Ectodermal cell (in vitro differentiated cells): ENCODE measurements at regions not wholly inside any gene's neighbourhood (a gene's known extent, or its start where the extent isn't known, plus 50 kb on each side); places are given as distances from the start of the nearest gene placed in this dataset.
"Not testable (repeated sequence)": the region's sequence is repeated elsewhere in the genome, so short reads cannot be mapped to it uniquely, and the experiment has no call there.

Experiments
- H3K27ac ChIP-seq: 2 replicates; pipeline ENCODE4 v1.7.0; 2013; ENCODE audit warnings: mild to moderate bottlenecking, low read depth, low read length; ENCODE audit not compliant: insufficient read depth, poor library complexity, severe bottlenecking
- H3K27me3 ChIP-seq: 2 replicates; pipeline ENCODE4 v1.7.0; 2013; ENCODE audit warnings: mild to moderate bottlenecking, low read length; ENCODE audit not compliant: insufficient read depth, control insufficient read depth, poor library complexity, severe bottlenecking
- H3K36me3 ChIP-seq: one replicate; pipeline ENCODE4 v1.7.0; 2013; ENCODE audit warnings: low read length; ENCODE audit not compliant: control insufficient read depth, insufficient read depth
- H3K4me1 ChIP-seq: one replicate; pipeline ENCODE4 v1.7.0; 2013; ENCODE audit warnings: low read length; ENCODE audit not compliant: control insufficient read depth, insufficient read depth
- H3K4me3 ChIP-seq: 2 replicates; pipeline ENCODE4 v1.7.0; 2013; ENCODE audit warnings: low read depth, low read length, control low read depth; ENCODE audit not compliant: insufficient read depth
- H3K9me3 ChIP-seq: 2 replicates; pipeline ENCODE4 v1.7.0; 2013; ENCODE audit warnings: mild to moderate bottlenecking, low read length, moderate library complexity; ENCODE audit not compliant: control insufficient read depth
- WGBS, 2 experiments: methylation state at CpG; one replicate each; pipeline ENCODE4 v1.1.7; 2013; ENCODE audit warnings: missing lambda C conversion rate in 2 of 2; 5-methylcytosine and 5-hydroxymethylcytosine counted together

- Histone ChIP-seq H3K9me3 (peaks cover 2% of the 10 kb centered on the region), H3K4me3 (no peak overlapping the region), H3K36me3 (no peaks in the 10 kb centered on the region), H3K27ac (no peak overlapping the region), H3K27me3 (no peaks in the 10 kb centered on the region), H3K4me1 (no peaks in the 10 kb centered on the region)
- WGBS, 2 experiments = 84 to 92% methylated on average over 1 to 2 of the region's 2 CpGs
Measured at GRCh38 chr10:109765838-109766237, 157.5 kb downstream of the XPNPEP1 start.

DNA sequence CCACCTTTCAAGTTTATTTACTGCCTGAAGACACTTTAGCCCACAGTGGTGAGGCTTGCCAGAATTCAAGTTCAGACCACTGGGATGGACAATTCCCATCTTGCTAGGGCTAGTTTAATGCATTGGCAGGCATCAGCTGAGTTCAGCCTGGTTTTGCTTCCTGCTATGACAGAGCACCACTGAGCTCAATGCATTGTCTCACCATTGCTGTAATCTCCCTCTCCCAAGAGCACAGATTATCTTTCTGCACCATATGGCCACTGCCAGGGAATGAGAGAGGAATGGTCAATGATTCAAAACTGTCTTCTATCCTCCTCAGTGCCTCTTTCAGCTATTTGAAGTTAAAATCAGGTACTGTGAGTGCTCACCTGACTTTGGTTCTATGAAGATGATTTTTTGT, 160.8 kb downstream of the XPNPEP1 start:
- H3K36me3 ChIP-seq = no peaks in the 10 kb centered on the region
- H3K9me3 ChIP-seq = no peaks in the 10 kb centered on the region
- H3K27ac ChIP-seq = no peak overlapping the region
- no peaks in the 10 kb centered on the region for H3K27me3 ChIP-seq
- no peaks in the 10 kb centered on the region for H3K4me1 ChIP-seq
- H3K4me3 ChIP-seq = no peak overlapping the region

DNA sequence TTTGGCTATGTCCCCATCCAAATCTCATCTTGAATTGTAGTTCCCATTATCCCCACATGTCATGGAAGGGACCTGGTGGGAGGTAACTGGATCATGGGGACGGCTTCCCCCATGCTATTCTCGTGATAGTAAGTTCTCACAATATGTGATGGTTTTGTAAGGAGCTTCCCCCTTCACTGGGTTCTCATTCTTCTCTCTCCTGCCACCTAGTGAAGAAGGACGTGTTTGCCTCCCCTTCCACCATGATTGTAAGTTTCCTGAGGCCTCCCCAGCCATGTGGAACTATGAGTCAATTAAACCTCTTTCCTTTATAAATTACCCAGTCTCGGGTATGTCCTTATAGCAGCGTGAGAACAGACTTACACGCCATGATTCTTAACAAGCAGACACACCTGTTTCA, 165.6 kb downstream of the XPNPEP1 start:
- 68 to 76% methylated on average over 6 of the region's 6 CpGs for WGBS, 2 experiments
- not testable (repeated sequence) for H3K36me3 ChIP-seq, H3K4me3 ChIP-seq, H3K4me1 ChIP-seq, H3K27ac ChIP-seq, H3K9me3 ChIP-seq, H3K27me3 ChIP-seq

DNA sequence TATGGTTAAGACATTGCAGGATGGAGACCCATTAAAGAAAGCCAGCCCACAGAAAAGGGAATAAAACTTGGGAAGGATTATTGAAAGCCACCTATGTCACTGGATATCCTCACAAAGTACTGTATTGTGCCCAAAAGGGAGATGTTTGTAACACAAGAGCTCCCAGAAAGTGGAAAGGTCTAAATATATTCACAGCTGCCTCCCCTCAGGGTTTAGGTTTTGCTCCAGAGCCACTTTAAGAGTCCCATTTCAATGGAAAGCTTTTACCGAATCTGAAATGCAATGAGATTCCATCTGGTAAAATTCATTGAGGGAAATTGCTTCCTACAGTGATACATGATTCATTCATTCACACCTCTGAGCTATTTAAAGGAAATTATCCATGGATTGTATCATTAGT, 176.4 kb downstream of the XPNPEP1 start:
- WGBS, 2 experiments = 73 to 90% methylated on average over 1 of the region's 1 CpG

DNA sequence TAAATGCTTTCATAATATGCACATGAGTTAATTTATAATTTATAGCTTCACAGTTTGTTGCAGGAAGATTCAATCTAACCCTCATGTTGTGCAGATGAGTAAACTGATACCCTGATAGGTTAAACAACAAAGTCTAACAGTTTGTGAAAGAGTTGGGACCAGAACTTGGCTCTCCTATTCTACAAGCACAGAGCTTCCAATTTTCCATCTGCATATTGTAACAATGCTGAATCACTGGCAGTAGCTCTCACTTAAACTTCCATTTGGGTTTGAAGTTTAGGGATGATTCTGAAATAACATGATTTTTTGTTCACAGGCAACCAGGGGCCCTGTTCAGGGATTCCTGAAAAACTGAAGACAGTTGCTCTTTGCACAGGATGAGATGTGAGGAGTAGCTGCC, 179.3 kb downstream of the XPNPEP1 start:
- Histone ChIP-seq H3K27ac (no peak overlapping the region), H3K9me3 (no peaks in the 10 kb centered on the region), H3K27me3 (no peaks in the 10 kb centered on the region), H3K36me3 (no peaks in the 10 kb centered on the region), H3K4me3 (no peak overlapping the region), H3K4me1 (no peaks in the 10 kb centered on the region)

More for the DNA sequence above, 176.4 kb downstream of the XPNPEP1 start:
- no peak overlapping the region for H3K27ac ChIP-seq
- no peak overlapping the region for H3K4me3 ChIP-seq
- H3K36me3 ChIP-seq = no peaks in the 10 kb centered on the region
- no peaks in the 10 kb centered on the region for H3K27me3 ChIP-seq
- no peaks in the 10 kb centered on the region for H3K4me1 ChIP-seq
- H3K9me3 ChIP-seq = no peaks in the 10 kb centered on the region

GRCh38 chr10:109743574-109743973, 179.7 kb downstream of the XPNPEP1 start:
- H3K4me1 ChIP-seq = no peaks in the 10 kb centered on the region
- H3K27ac ChIP-seq = no peak overlapping the region
- no peaks in the 10 kb centered on the region for H3K36me3 ChIP-seq
- H3K9me3 ChIP-seq = no peaks in the 10 kb centered on the region
- WGBS, 2 experiments = 65 to 76% methylated on average over 2 of the region's 2 CpGs
- H3K4me3 ChIP-seq = no peak overlapping the region
- no peaks in the 10 kb centered on the region for H3K27me3 ChIP-seq

- H3K4me1 ChIP-seq = no peaks in the 10 kb centered on the region
- H3K4me3 ChIP-seq = no peak overlapping the region
- no peak overlapping the region for H3K27ac ChIP-seq
- WGBS, 2 experiments = 78 to 80% methylated on average over 5 of the region's 5 CpGs
- no peaks in the 10 kb centered on the region for H3K27me3 ChIP-seq
- no peaks in the 10 kb centered on the region for H3K36me3 ChIP-seq
- no peaks in the 10 kb centered on the region for H3K9me3 ChIP-seq
Measured at GRCh38 chr10:109743146-109743545, 180.2 kb downstream of the XPNPEP1 start.

DNA sequence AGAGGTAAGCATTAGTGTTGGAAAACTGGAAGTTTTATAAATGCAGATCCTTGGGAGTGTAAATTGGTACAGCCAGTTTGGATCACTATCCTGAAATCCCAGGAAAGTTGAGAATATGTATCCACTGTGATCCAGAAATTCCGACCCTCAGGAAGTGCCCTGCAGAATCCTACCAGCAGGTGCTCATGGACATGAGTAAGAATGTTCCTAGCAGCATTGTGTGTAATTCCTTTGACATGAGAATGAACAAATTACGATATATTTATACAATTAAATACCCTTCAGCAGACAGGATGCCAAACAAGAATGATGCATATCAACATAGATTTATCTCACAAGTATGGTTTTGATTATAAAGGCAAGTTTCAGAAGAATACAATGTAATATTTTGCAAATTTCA, 181.6 kb downstream of the XPNPEP1 start:
- Histone ChIP-seq H3K36me3 (no peaks in the 10 kb centered on the region), H3K4me3 (no peak overlapping the region), H3K9me3 (no peaks in the 10 kb centered on the region), H3K27ac (no peak overlapping the region), H3K27me3 (no peaks in the 10 kb centered on the region), H3K4me1 (no peaks in the 10 kb centered on the region)
- 87 to 88% methylated on average over 1 of the region's 2 CpGs for WGBS, 2 experiments

DNA sequence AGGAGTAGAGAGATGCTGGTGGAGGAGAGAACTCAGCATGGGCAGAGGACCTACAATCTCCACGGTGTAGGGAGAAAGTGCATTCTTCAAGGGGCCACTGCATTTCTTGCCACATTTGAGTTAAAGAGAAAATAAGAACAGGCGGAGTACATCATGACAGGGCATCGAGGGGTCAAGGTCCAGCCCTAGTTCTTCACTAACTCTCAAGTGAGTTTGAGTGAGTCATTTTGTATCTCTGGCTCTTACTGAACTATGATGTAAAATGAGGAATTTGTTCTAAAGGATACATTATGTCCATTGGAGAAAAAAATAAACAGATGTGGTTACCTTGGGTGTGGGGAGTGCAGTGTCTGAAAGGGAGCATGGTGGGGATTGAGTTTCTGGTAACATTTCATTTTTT, 182.9 kb downstream of the XPNPEP1 start:
- H3K4me1 ChIP-seq = no peaks in the 10 kb centered on the region
- H3K4me3 ChIP-seq = no peak overlapping the region
- H3K27ac ChIP-seq = no peak overlapping the region
- H3K36me3 ChIP-seq = no peaks in the 10 kb centered on the region
- no peaks in the 10 kb centered on the region for H3K9me3 ChIP-seq
- 81 to 82% methylated on average over 3 of the region's 3 CpGs for WGBS, 2 experiments
- no peaks in the 10 kb centered on the region for H3K27me3 ChIP-seq

DNA sequence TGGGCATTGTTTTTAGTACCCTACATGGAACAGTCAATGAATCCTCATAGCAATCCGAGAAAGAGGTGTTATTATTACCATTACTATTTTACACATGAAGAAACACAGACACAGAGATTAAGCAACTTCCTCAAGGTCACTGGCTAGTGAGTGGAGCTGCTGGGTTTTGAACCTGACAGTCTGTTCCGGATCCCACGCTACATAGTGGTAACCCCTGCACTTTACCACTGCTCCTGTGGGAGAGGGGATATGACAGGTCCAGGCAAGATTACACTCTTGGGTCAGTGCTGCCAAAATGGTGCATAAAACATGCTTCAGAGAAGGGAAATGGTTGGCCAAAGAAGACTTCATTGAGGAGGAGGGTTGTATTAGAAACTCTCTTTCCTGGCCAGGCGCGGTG, 185.7 kb downstream of the XPNPEP1 start:
- Histone ChIP-seq H3K27ac (no peak overlapping the region), H3K9me3 (no peaks in the 10 kb centered on the region), H3K4me1 (no peaks in the 10 kb centered on the region), H3K36me3 (no peaks in the 10 kb centered on the region), H3K27me3 (no peaks in the 10 kb centered on the region), H3K4me3 (no peak overlapping the region)
- 91 to 96% methylated on average over 4 to 5 of the region's 5 CpGs for WGBS, 2 experiments

DNA sequence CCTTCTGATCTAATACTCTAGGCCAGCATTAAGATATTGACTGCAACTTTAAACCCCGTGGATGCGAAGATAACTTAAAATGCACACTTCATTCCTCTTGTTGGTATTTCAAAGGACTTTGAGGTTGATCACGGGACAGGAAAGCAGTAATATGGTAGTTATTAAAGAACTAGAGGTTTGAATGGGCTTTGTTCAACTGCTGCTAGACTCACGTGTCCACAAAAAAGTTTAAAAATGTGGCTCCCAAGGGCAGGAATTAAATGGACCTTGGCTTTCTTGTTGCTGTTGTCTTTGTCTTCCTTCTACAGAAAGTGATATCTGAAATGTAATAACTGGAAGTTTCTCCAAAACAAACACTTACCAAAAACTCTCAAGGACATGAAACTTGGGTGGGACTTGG, 186.3 kb downstream of the XPNPEP1 start:
- Histone ChIP-seq H3K27me3 (no peaks in the 10 kb centered on the region), H3K4me1 (no peaks in the 10 kb centered on the region)
- 64 to 67% methylated on average over 4 of the region's 4 CpGs for WGBS, 2 experiments

More for the DNA sequence above, 186.3 kb downstream of the XPNPEP1 start:
- Histone ChIP-seq H3K4me3 (no peak overlapping the region), H3K27ac (no peak overlapping the region), H3K9me3 (no peaks in the 10 kb centered on the region), H3K36me3 (no peaks in the 10 kb centered on the region)
